ENCODE measurements at regions not wholly inside any gene's neighbourhood (a gene's known extent, or its start where the extent isn't known, plus 50 kb on each side); places are given as distances from the start of the nearest gene placed in this dataset.
"Not testable (repeated sequence)": the region's sequence is repeated elsewhere in the genome, so short reads cannot be mapped to it uniquely, and the experiment has no call there.

DNA sequence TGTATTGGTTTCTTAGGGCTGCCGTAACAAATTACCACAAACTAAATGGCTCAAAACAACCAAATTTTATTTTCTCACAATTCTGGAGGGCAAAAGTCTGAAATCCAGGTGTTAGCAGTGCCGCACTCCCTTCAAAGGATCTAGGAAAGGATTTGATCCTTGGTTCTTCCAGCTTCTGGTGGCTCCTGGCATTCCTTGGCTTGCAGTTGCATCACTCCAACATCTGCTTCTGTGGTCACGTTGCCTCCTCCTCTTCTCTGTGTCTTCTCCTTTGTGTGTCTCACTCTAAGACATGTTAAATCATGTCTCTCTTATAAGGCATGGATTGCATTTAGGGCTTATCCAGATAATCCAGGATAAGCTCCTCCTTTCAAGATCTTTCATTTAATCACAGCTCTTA, 262.2 kb downstream of the MEX3B start:
- no peak overlapping the region for H3K27ac ChIP-seq
- no peak for TF ChIP-seq ZFX (IDR thresholded peaks at IDR 0.05; ENCODE audit: borderline replicate concordance)

DNA sequence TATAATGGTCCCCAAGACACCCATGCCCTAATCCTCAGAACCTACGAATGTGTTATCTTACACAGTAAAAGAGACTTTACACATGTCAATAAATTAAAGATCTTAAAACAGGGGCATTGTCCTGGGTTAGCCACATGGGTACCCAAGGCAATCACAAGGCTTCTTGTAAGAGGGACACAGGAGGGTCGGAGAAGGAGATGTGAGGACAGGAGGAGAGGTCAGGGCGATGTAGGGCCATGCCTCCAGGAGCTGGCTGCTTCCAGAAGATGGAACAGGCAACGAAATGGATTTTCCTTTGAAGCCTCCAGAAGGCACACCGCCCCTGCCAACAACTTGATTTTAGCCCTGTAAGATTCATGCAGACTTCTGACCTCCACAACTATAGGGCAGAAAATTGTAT, 262.7 kb downstream of the MEX3B start:
- no peak overlapping the region for H3K27ac ChIP-seq
- TF ChIP-seq, protein P1, sequence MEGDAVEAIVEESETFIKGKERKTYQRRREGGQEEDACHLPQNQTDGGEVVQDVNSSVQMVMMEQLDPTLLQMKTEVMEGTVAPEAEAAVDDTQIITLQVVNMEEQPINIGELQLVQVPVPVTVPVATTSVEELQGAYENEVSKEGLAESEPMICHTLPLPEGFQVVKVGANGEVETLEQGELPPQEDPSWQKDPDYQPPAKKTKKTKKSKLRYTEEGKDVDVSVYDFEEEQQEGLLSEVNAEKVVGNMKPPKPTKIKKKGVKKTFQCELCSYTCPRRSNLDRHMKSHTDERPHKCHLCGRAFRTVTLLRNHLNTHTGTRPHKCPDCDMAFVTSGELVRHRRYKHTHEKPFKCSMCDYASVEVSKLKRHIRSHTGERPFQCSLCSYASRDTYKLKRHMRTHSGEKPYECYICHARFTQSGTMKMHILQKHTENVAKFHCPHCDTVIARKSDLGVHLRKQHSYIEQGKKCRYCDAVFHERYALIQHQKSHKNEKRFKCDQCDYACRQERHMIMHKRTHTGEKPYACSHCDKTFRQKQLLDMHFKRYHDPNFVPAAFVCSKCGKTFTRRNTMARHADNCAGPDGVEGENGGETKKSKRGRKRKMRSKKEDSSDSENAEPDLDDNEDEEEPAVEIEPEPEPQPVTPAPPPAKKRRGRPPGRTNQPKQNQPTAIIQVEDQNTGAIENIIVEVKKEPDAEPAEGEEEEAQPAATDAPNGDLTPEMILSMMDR (IDR thresholded peaks at IDR 0.05): no peak
- no peak for TF ChIP-seq ZFX (IDR thresholded peaks at IDR 0.05; ENCODE audit: borderline replicate concordance)

DNA sequence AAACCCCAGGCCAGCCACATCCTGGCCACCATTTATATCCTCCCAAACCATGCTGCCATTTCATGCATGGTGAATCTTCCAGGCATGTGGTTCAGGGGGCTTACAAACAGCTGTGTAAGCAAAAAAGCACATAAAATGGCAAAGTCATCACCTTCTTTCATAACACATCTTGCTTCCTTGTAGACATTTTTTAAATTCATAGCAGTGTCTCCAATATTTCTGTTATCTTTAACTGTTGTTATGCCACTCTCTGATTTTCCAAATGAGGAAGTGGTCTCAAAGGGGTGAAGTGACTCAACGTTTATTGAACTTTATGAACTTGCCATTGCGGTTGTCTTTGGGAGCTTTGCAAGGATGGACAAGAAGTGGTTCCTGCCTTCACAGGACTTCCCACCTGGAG, 264.4 kb downstream of the MEX3B start:
- no peak for TF ChIP-seq ZFX (IDR thresholded peaks at IDR 0.05; ENCODE audit: borderline replicate concordance)
- TF ChIP-seq, protein P1 (IDR thresholded peaks at IDR 0.05): no peak
- no peak overlapping the region for H3K27ac ChIP-seq

DNA sequence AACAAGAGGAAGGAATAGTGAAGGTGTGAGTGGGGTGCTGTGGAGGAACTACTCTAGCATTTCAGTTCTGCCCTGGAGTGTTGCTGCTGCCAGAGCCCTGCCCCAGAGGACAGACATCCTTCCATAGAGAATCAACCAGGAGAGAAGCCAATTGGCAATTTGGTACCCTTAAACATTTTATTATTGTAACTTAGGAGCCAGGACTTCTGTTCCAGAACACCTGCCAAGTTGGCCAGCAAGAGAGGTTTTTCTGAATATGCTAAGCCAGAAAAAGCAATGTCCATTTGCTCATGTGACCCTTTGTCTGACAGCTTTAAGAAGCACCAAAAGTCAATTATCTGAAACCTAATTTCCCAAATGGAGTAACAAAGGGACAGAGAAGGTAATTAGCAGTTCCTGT, 264.9 kb downstream of the MEX3B start:
- TF ChIP-seq, protein P1 (IDR thresholded peaks at IDR 0.05): no peak
- no peak for TF ChIP-seq ZFX (IDR thresholded peaks at IDR 0.05; ENCODE audit: borderline replicate concordance)
- no peak overlapping the region for H3K27ac ChIP-seq

DNA sequence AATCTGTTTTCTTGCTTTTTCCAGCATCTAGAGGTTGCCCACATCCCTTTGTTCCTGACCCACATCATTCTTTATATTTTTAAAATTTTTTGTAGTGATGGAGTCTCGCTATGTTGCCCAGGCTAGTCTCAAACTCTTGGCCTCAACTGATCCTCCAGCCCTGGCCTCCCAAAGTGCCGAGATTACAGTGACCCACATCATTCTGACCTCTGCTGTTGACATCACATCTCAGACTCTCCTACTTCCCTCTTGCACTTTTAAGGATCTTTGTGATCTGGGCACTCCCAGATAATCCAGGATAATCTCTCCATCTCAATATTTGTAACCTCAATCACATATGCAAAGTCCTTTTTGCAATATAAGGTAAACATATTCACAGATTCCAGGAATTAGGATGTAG, 266.6 kb downstream of the MEX3B start:
- TF ChIP-seq, protein P1 (IDR thresholded peaks at IDR 0.05): no peak
- no peak for TF ChIP-seq ZFX (IDR thresholded peaks at IDR 0.05; ENCODE audit: borderline replicate concordance)
- H3K27ac ChIP-seq: no peak overlapping the region

DNA sequence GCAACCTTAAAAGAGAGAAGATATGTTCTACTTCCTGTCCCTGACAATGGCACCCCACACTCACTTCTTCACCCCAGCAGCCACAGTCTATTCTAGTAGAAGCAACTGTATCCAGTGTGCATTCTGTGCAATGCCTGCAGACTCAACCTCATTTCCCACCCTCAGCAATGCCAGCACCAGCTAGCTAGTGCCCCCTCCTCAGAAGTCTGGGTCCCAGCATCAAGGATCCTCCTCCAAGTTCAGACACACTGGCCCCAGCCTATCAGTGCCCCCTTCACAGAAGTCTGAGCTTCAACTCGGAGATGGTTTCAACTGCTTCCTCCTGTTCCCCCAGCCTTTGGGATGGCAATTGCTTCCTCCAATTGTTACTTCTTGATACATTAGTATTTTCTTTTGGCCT, 268.3 kb downstream of the MEX3B start:
- TF ChIP-seq ZFX (IDR thresholded peaks at IDR 0.05; ENCODE audit: borderline replicate concordance): no peak
- TF ChIP-seq, protein P1 (IDR thresholded peaks at IDR 0.05): no peak

DNA sequence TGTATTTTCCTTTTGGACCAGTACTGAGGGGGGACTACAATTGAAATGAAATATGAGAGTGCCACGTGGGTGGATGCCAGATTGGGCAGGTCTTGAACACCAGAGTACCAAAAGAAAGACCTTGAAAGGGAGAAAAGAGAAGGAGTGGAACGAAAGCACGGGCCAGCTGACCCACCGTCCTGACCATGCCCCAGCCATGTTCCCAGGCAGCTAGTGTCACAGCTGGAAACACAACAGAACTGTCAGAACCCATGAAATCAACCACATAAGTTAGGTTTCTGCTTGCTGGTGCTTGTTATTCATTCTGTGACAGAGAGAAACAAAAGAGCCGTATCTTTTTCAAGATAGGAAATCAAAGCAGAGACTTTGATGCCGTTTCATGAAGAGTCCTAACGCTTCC, 268.8 kb downstream of the MEX3B start:
- TF ChIP-seq, protein P1 (IDR thresholded peaks at IDR 0.05): no peak
- no peak for TF ChIP-seq ZFX (IDR thresholded peaks at IDR 0.05; ENCODE audit: borderline replicate concordance)
- H3K27ac ChIP-seq: no peak overlapping the region

More for the DNA sequence above, 268.3 kb downstream of the MEX3B start:
- H3K27ac ChIP-seq: no peak overlapping the region

DNA sequence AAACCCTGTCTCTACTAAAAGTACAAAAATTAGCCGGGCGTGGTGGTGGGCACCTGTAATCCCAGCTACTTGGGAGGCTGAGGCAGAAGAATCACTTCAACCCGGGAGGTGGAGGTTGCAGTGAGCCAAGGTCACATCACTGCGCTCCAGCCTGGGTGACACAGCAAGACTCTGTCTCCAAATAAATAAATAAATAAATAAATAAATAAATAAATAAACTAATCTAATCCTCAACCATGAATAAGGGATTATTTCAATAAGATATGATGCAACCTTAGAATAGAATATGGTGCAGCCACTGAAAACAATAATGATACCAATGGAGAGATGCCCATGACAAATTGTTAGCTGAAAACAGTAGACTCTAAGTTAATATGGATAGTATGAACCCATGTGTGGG, 270.0 kb downstream of the MEX3B start:
- not testable (repeated sequence) for H3K27ac ChIP-seq
